ENCODE measurements at regions not wholly inside any gene's neighbourhood (a gene's known extent, or its start where the extent isn't known, plus 50 kb on each side); places are given as distances from the start of the nearest gene placed in this dataset.

- TF ChIP-seq POLR2AphosphoS5 (IDR thresholded peaks at IDR 0.05) = no peak
- TF ChIP-seq CTCF (IDR thresholded peaks at IDR 0.05) = no peak
- TF ChIP-seq POLR2A (IDR thresholded peaks at IDR 0.05) = no peak
Observed at GRCh38 chr12:85531341-85531740, 251.3 kb downstream of the ALX1 start.

Data from suprapubic skin (tissue), 4 donors.